Spleen (tissue), 11 donors: ENCODE measurements at regions not wholly inside any gene's neighbourhood (a gene's known extent, or its start where the extent isn't known, plus 50 kb on each side); places are given as distances from the start of the nearest gene placed in this dataset.

Experiments used
- DNase-seq: peaks from one replicate; pipeline ENCODE4 v3.0.0-alpha.2; 2020
- H3K27ac ChIP-seq, 8 donors: fragments of 200-600 bp; sonication (generic) in 7 of 8; 1 replicate in 4 of 8; 2 replicates in 4 of 8; pipeline versions ENCODE4 v1.5.0 to v1.8.0; 2016 to 2021; ENCODE audit warnings: inconsistent platforms in 4 of 8, mild to moderate bottlenecking in 4 of 8, moderate library complexity in 1 of 8
- H3K27me3 ChIP-seq, 7 donors: fragments of 200-600 bp; sonication (generic) in 6 of 7; replicated peaks in 1 of 7; 1 replicate in 4 of 7; 2 replicates in 3 of 7; pipeline versions ENCODE4 v1.5.0 to v1.8.0; 2016 to 2021; ENCODE audit warnings: inconsistent platforms in 3 of 7, mild to moderate bottlenecking in 1 of 7
- H3K36me3 ChIP-seq, 6 donors: fragments of 200-600 bp; sonication (generic) in 5 of 6; 1 replicate in 4 of 6; 2 replicates in 2 of 6; pipeline versions ENCODE4 v1.5.0 to v1.8.0; 2016 to 2021; ENCODE audit warnings: inconsistent platforms in 2 of 6
- H3K4me1 ChIP-seq, 6 donors: fragments of 200-600 bp; sonication (generic) in 5 of 6; 1 replicate in 3 of 6; 2 replicates in 3 of 6; pipeline versions ENCODE4 v1.5.0 to v1.8.0; 2016 to 2021; ENCODE audit warnings: inconsistent platforms in 3 of 6
- H3K4me3 ChIP-seq, 8 donors: fragments of 200-600 bp; sonication (generic) in 7 of 8; 1 replicate in 4 of 8; 2 replicates in 4 of 8; pipeline versions ENCODE4 v1.5.0 to v1.8.0; 2016 to 2021; ENCODE audit warnings: inconsistent platforms in 4 of 8, mild to moderate bottlenecking in 4 of 8, moderate library complexity in 2 of 8
- H3K9me3 ChIP-seq, 8 donors: fragments of 200-600 bp; sonication (generic) in 7 of 8; 1 replicate in 4 of 8; 2 replicates in 4 of 8; pipeline versions ENCODE4 v1.5.0 to v1.8.0; 2016 to 2021; ENCODE audit warnings: inconsistent platforms in 4 of 8
- CTCF ChIP-seq, 11 experiments: fragments of 200-600 bp in 7 of 11; fragments of 450-650 bp in 4 of 11; sonication (generic) in 4 of 11; IDR thresholded peaks in 8 of 11; conservative IDR thresholded peaks in 3 of 11; 1 replicate in 7 of 11; 2 replicates in 4 of 11; pipeline versions ENCODE4 v1.4.0 to v1.8.0; 2016 to 2021; ENCODE audit warnings: antibody characterized with exemption in 11 of 11, inconsistent platforms in 4 of 11, mild to moderate bottlenecking in 1 of 11
- POLR2A ChIP-seq, 3 donors: fragments of 450-650 bp; IDR thresholded peaks; one replicate each; pipeline ENCODE4 v1.5.1; 2017; ENCODE audit warnings: antibody characterized with exemption in 3 of 3, mild to moderate bottlenecking in 1 of 3
- POLR2AphosphoS5 ChIP-seq, 3 donors: sonication (generic); formaldehyde crosslinking; IDR thresholded peaks; one replicate each; pipeline ENCODE4 v1.5.1; 2017; ENCODE audit warnings: antibody characterized with exemption in 3 of 3
- WGBS, 5 donors: extraction: QIAGEN DNeasy Blood & Tissue Kit in 3 of 5; methylation state at CpG; one replicate each; pipeline versions ENCODE4 v1.1.5 to v1.1.7; 2013 to 2018; 5-methylcytosine and 5-hydroxymethylcytosine counted together
- intact Hi-C: fragments of 100-400 bp; cut with DNase I; formaldehyde crosslinking; loops from one replicate; pipeline ENCODE4 v1.15.0; 2023; ENCODE audit warnings: low total_unique reads
- donor health status: healthy with polysubstance abuse.
- donor health status: DM: no; HTN: no; CAD: no; lungs with moderate emphysema.
- donor health status: DM: no; HTN: no; CAD: no.
- donor health status: Bipolar disorder and iron deficiency.
- donor health status: healthy.
- donor health status: DM: no; HTN: no; CAD: no.
- donor health status: DM: yes; HTN: yes; CAD: no.

- DNase-seq: no peak
- Histone ChIP-seq H3K4me1 (no peaks in the 10 kb centered on the region), H3K27ac (no peak overlapping the region), H3K27me3 (no peaks in the 10 kb centered on the region), H3K4me3 (no peak overlapping the region), H3K9me3 (peaks cover 0 to 23% (median 3%) of the 10 kb centered on the region in 8 donors), H3K36me3 (no peaks in the 10 kb centered on the region)
- intact Hi-C loops: no loop called here
- WGBS, 5 donors: 65 to 81% (median 71%) methylated on average over 1 of the region's 1 CpG
- no peak for TF ChIP-seq POLR2A (IDR thresholded peaks at IDR 0.05)
Observed at GRCh38 chr14:84783511-84783910, 746.4 kb upstream of the FLRT2 start.

GRCh38 chr14:84785996-84786395, 743.9 kb upstream of the FLRT2 start:
- DNase-seq: no peak
- intact Hi-C loops: no loop called here

GRCh38 chr14:84789012-84789411, 740.9 kb upstream of the FLRT2 start:
- no peaks in the 10 kb centered on the region for H3K36me3 ChIP-seq
- TF ChIP-seq CTCF (IDR thresholded peaks at IDR 0.05 in 8 of 11, conservative IDR thresholded peaks at IDR 0.05 in 3 of 11) (no peak), POLR2A (IDR thresholded peaks at IDR 0.05) (no peak), POLR2AphosphoS5 (IDR thresholded peaks at IDR 0.05) (no peak)
- DNase-seq: no peak
- H3K4me1 ChIP-seq: no peaks in the 10 kb centered on the region
- H3K27ac ChIP-seq: no peak overlapping the region
- H3K4me3 ChIP-seq: no peak overlapping the region
- WGBS, 5 donors: 85 to 97% (median 90%) methylated on average over 1 of the region's 1 CpG
- peaks cover 0 to 26% (median 9%) of the 10 kb centered on the region in 8 donors for H3K9me3 ChIP-seq
- no peaks in the 10 kb centered on the region for H3K27me3 ChIP-seq
- intact Hi-C loops: no loop called here

More at GRCh38 chr14:84785996-84786395, 743.9 kb upstream of the FLRT2 start:
- H3K36me3 ChIP-seq: no peaks in the 10 kb centered on the region
- H3K27me3 ChIP-seq: no peaks in the 10 kb centered on the region
- H3K9me3 ChIP-seq: peaks cover 0 to 20% (median 0%) of the 10 kb centered on the region in 8 donors
- no peak overlapping the region for H3K27ac ChIP-seq
- H3K4me1 ChIP-seq: no peaks in the 10 kb centered on the region
- no peak overlapping the region for H3K4me3 ChIP-seq
- no peak for TF ChIP-seq CTCF (IDR thresholded peaks at IDR 0.05 in 8 of 11, conservative IDR thresholded peaks at IDR 0.05 in 3 of 11)

- H3K36me3 ChIP-seq: no peaks in the 10 kb centered on the region
- 80 to 89% (median 82%) methylated on average over 4 of the region's 4 CpGs for WGBS, 5 donors
- no peak overlapping the region for H3K27ac ChIP-seq
- intact Hi-C loops: no loop called here
- H3K27me3 ChIP-seq: no peaks in the 10 kb centered on the region
- TF ChIP-seq POLR2AphosphoS5 (IDR thresholded peaks at IDR 0.05): no peak
- TF ChIP-seq CTCF (IDR thresholded peaks at IDR 0.05 in 8 of 11, conservative IDR thresholded peaks at IDR 0.05 in 3 of 11): no peak
- H3K4me1 ChIP-seq: no peaks in the 10 kb centered on the region
- H3K4me3 ChIP-seq: no peak overlapping the region
- peaks cover 0 to 19% (median 8%) of the 10 kb centered on the region in 8 donors for H3K9me3 ChIP-seq
- no peak for DNase-seq
Observed at GRCh38 chr14:84792722-84793410, 737.1 kb upstream of the FLRT2 start.

- H3K4me3 ChIP-seq: no peak overlapping the region
- H3K9me3 ChIP-seq: peaks cover 0 to 10% (median 5%) of the 10 kb centered on the region in 8 donors
- H3K27ac ChIP-seq: no peak overlapping the region
- intact Hi-C loops: no loop called here
- no peak for DNase-seq
- no peak for TF ChIP-seq POLR2AphosphoS5 (IDR thresholded peaks at IDR 0.05)
- no peak for TF ChIP-seq POLR2A (IDR thresholded peaks at IDR 0.05)
- TF ChIP-seq CTCF (IDR thresholded peaks at IDR 0.05 in 8 of 11, conservative IDR thresholded peaks at IDR 0.05 in 3 of 11): no peak
- no peaks in the 10 kb centered on the region for H3K36me3 ChIP-seq
- WGBS, 5 donors: 77 to 87% (median 82%) methylated on average over 3 of the region's 3 CpGs
- H3K27me3 ChIP-seq: no peaks in the 10 kb centered on the region
- H3K4me1 ChIP-seq: no peaks in the 10 kb centered on the region
Observed at GRCh38 chr14:84797326-84797725, 732.6 kb upstream of the FLRT2 start.
